Right hindlimb (tissue), 1 donor: ENCODE measurements at regions not wholly inside any gene's neighbourhood (a gene's known extent, or its start where the extent isn't known, plus 50 kb on each side); places are given as distances from the start of the nearest gene placed in this dataset.
"Not testable (repeated sequence)": the region's sequence is repeated elsewhere in the genome, so short reads cannot be mapped to it uniquely, and the experiment has no call there.

Experiments used
- DNase-seq: peaks from one replicate; pipeline ENCODE4 v3.0.0-alpha.2; 2018

DNA sequence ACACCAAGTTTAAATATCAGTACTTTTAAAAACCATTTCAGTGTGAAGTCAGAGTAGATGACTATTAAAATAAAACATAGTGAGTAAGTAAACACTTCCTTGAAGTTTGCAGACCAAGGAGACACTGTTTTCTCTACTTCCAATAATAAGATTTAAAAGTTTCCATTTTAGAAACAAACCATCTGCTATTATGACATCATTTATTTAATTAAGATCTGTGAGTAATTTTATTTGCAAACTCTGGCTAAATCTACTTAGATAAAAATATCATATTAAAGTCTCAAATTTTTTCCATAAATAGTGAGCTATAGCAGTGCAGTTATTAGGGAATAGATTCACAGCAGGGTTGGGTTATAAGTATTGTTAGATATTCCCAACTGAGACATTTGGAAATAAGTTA lies 1267.0 kb upstream of the FLRT2 start:
- no peak for DNase-seq

DNA sequence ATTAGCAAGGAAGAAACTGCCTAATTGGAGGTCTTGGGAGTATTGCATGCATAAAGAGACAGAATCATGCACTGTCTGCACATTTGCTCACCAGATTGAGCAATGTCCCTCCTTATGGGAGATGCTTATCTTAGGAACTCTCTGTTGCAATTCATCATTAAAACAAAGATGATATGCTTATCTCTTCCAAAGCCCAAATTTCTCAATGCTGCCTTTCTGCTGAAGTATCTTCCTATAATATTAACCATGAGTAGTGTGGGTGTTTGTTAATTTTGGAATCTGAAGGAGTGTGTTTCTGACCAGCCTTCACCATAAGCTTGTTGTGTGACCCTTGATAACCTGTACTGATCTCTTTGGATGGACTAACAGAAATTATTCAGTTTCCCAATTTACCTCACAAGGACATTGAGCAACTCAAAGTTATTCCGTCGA lies 1257.6 kb upstream of the FLRT2 start:
- DNase-seq: no peak

DNA sequence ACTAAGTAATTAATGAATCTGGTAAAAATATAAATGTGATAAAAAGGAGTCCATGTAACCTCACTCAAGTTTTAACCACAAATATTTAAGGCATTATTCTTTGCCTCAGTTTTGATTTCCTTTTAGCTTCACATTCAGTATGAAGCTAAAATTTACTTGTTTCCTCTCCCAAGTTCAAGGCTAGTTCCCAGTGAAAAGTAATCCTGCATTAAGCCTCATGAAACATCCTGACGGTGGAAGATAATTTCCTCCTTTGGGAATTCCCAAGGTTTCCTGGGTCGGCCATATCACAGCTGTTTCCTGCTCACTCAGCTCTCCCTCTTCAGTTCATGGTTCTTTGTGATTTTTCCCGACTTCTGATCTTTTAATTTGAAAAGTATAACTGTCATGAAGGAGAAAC lies 1256.8 kb upstream of the FLRT2 start:
- no peak for DNase-seq

DNA sequence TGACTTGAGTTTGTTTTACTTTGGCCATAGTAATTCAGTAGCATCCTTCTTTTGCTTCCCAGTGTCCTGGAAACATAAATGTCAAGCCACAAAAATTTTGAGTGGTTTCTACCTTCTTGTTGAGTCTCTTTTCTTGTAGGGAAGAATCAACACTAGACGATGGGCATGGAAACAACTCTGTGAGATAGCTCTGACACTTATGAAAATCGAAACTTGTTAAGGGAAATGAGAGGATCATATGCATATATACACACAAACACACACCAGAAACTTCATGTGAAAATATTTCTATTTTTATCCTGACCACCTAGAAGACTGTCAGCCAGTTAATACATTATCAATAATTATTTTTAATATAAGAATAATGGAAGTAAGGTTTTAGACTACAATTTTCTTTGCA lies 1247.3 kb upstream of the FLRT2 start:
- DNase-seq: no peak

DNA sequence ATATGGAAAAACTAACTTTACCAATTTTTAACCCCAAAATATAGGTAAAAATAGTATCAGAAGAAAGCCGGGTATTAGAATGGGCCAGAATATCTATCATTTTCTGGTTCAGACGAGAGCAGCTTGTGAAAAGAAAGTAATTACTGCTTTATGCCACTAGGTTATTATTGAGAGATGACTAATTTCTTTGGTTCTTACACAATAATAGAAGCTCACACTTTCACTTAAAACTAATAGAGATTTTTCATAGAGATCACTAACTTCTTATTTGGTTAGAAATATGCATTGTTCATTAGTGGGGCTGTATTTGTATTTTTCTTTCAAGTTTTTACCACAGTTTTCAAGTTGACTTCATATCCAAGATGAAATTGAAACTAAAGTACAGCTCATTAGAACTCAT lies 1241.2 kb upstream of the FLRT2 start:
- no peak for DNase-seq

DNA sequence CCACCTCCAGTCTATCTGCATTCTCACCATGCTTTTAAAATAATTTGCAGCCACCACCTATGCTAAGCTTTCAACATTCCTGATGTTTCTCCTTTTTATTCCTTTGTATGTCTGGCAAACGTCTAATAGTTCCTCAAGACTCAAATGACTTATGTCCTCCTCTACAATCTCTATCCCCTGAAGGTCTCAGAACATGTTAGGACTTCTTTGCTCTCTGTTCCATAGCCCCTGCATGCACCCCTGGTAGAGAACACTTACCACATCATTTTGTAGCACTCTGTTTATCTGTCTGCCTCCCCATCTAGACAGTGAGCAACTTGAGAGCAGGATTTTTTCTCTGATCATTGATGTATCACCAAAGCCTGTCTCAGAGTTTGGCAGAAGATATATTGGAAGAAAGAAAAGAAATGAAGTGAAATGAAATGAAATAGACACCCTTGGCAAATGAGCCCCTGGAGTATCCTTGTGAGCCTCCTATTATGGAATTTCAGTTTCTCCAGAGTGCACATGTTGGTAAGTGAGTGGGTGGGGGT lies 1231.2 kb upstream of the FLRT2 start:
- DNase-seq: no peak

DNA sequence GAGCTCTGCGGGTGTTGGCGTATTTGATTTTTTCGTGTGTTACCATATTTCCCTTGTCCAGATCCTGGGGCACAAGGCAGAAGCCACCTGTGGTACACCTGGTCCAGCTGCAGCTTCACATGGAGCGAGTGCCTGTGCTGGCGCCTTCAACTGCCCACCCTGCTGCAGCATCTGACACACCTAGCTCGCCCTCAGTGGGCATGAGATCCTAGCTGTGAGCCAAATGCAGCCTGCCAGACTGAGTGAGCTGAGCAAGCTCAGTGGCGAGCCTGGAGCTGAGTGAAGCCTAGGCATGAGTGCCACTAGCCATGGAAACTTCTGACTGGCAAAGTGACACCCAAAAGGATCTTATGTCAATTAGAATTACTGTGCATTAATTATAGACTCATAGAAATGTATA lies 1226.8 kb upstream of the FLRT2 start:
- DNase-seq: no peak

DNA sequence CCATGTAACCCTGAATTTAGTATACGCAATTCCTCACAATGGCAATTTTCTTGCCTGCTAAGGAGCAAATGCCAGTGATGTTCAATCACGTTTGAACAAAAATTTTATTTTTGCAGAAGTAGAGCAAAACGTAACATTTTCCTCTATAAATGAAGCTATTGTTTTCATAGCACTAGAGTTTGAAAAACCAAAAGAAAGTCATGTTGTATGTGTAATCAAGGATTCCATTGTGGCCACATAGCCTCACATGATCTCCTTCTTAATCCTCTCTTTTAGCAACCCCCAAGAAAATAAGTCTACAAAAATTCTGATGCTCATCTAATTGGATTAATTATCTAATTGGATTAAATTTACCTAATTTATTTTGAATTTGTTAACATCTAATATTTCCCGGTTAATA lies 1217.4 kb upstream of the FLRT2 start:
- no peak for DNase-seq

DNA sequence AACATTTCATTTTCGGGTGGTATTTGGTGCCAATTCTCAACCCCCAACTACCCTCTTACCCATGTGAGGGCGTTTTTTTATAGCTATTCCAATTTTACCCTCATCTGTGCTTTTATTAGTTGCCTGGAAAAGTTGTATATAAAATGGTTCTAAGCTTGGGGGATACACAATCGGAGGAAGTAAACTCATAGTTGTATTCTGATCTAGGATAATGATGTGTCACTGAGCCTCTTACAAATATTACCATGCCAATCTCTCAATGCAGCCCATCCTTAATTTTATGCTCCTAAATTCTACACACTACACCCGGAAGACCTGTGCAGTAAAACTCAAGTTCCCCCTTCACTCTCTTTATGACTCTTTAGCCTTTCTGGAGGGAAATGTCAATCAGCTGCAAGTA lies 1206.5 kb upstream of the FLRT2 start:
- no peak for DNase-seq

DNA sequence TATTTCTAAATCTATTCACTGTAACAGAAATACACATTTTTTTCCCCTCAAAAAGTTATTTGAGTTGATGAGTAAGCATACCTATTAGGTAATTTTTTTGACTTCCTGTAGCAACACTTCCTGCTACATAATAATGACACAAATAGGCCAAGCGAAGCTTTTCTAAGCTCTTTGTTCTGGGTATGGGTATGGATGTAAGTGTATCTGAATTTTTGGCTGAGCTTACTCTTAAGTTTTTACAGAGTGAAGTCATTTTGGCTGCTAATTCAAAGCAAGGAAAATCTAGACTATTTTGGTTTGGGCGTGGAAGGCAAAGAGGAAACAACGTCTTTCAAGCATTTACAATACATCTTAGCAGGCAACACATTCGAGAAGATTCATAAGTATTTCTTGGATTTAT lies 1206.0 kb upstream of the FLRT2 start:
- DNase-seq: no peak

DNA sequence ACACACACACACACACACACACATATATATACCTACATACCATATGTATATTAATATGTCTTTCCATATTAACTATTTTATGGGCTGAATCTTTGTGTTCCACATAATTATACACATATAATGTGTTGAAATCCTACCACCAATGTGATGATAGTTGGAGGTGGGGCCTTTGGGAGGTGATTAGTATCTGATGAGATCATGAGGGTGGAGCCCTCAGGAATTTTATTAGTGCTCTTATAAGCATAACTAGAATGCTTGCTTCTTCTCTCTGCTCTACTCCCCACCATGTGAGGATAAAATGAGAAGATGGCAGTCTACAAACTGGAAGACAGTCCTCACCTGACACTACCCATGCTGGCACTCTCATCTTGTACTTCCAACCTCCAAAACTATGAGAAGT lies 1193.5 kb upstream of the FLRT2 start:
- DNase-seq: no peak

DNA sequence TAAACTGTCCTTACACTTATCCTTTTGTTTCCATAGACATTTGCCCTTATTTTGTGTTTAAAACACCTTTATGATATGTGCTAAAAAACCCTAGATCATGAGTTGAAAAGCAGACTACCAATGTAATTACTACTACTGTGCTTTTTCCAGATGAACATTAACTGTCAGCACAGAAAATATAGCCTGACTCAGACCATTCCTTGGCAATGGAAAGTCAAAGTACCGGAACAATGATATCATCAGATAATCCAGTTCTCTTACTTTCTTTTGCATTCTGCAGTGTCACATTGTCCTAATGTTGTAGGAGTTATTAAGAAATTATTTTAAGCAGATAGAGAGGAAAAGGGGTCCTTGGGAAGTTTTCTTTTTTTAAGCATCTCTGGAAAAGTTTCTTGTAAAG lies 1189.0 kb upstream of the FLRT2 start:
- no peak for DNase-seq

DNA sequence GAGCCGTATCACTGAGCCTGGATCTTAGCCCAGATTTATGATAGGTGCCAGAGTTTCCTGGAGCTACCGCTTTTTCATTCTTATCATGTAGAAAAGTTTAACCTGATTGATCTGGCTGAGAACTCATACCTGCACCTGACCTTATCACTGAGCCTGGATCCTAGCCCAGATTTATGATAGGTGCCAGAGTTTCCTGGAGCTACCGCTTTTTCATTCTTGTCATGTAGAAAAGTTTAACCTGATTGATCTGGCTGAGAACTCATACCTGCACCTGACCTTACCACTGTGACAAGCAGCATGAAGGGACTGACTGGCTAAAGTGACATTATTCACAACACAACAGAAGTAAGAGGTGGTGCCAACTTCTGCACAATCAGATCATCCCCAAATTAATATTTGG lies 1188.1 kb upstream of the FLRT2 start:
- not testable (repeated sequence) for DNase-seq

DNA sequence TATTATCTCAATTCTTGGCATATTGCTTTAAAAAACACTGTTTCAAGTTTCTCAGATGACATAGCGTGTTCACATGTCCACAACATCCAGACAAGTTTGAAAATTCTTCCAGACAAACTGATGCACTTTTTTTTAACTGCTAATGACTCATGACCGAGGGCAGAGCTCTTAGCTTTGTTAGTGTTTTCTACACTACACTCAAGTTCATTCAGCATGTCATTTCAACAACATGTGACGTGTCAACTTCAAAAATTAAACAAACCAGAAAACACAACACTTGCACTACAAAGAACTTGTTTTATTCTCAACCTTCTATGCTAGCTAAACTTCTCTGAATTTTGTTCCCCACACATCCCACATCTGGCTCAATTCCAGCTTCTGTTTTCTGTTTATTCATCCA lies 1186.3 kb upstream of the FLRT2 start:
- DNase-seq: no peak

DNA sequence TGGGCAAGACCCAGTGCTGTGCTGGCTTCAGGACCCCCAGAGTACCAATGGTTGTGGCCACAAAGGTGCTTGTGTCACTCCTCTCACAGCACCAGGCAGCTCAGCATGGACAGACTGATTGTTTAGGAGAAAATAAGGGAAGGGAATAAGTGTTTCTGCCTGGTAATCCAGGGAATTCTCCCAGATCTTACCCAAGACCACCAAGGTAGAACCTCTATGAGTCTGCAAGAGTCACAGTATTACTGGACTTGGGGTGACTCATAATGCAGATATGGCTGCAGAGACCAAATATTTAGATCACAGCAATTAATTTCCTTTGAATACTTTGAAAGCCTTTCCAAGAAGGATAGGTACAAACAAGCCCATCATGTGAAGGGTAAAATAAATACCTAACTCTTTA lies 1178.3 kb upstream of the FLRT2 start:
- no peak for DNase-seq

DNA sequence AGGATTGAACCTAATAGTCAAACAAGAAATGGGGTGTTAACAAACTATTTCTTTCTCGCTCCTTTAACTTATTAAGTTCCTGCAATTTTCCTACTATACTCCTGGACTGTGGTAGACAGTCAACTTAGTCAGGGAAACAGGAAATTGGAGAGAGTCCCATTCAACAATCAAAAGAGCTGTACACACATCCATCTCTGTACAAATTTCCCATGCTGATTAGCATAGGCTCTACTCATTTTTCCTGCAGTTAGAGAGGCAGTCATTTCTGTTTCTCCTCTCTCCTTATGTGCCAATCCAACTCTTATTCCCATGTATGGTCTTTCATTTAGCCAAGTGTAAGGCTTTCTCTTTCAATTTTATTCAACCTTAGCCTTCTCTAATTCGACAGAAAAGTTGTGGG lies 1168.5 kb upstream of the FLRT2 start:
- no peak for DNase-seq

DNA sequence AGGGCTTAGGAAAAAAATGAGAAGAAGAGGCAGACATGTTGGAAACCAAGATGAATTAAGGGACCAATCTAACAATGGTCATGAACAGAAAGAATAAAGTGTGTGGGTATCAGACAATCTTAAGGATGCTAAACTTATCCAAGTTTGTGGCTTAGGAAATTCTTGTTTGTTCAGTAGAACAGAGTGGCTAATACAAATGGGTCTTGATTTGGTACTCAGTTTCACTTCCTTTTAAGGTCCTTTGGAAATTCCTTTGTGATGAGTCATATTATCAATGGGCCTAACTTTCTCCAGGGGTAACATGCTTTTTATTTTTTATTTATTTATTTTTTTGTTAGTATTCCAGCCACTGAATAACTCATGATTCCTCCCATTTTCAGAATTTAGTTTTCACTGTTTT lies 1154.7 kb upstream of the FLRT2 start:
- no peak for DNase-seq

DNA sequence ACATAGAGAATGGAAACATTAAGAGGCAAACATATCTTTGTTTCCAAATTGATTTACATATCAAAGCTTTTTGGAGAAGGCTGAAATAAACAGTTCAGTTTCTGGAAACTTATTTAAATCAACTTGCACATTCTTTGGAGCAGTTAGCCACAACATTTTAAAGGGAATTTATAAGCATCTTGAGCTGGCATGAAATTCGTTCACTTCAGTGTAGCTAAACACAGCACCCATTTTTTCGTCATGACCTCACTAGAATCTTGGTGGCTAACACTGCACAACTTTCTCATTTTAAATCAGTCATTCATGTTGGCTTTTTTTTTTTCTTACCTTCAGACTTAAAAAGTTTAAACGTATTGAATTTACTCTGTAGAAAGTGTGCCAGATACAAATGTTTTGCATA lies 1139.9 kb upstream of the FLRT2 start:
- no peak for DNase-seq

DNA sequence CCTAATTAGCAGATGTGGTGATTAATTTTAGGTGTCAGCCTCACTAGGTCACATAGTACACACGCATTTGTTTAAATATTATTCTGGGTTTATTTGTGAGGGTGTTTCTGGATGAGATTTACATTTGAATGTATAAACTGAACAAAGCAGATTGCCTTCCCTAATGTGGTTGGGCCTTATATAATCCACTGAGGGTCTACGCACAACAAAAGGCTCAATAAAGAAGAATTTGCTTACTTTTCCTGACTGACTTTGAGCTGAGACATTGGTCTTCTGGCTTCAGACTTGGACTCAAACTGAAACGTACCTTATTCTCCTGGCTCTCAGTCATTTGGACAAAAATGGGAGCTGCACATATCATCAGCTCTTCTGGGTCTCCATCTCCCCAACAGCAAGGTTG lies 1132.3 kb upstream of the FLRT2 start:
- no peak for DNase-seq

DNA sequence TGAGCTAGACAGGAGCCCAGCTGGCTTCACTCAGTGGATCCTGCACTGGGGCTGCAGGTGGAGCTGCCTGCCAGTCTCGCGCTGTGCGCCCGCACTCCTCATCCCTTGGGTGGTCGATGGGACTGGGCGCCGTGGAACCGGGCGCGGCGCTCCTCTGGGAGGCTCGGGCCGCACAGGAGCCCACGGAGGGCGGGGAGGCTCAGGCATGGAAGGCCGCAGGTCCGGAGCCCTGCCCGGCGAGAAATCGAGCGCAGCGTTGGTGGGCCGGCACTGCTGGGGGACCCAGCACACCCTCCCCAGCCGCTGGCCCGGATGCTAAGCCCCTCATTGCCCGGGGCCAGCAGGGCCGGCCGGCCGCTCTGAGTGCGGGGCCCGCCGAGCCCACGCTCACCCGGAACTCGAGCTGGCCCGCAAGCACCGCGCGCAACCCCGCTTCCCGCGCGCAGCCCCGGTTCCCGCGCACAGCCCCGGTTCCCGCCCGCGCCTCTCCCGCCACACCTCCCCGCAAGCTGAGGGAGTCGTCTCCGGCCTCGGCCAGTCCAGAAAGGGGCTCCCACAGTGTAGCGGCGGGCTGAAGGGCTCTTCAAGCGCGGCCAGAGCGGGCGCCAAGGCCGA lies 1130.5 kb upstream of the FLRT2 start:
- no peak for DNase-seq

DNA sequence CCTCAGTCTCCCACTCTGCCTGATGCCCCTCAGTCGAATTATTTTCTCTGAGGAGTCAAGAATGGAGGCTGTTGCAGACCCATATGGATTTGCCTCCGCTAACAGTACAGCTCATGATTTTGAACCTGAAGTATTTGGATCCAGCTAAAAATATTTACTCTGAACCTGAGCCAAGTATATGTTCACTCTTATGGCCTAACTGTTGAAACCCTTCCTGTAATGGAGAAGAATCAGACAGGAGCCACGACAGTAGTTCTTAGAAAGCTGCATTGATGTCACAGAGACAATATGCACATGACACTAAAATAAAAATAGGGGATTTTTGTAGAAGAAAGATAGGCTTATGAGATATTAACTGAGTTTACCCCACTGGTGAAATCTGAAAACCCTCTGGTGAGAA lies 1128.3 kb upstream of the FLRT2 start:
- no peak for DNase-seq

DNA sequence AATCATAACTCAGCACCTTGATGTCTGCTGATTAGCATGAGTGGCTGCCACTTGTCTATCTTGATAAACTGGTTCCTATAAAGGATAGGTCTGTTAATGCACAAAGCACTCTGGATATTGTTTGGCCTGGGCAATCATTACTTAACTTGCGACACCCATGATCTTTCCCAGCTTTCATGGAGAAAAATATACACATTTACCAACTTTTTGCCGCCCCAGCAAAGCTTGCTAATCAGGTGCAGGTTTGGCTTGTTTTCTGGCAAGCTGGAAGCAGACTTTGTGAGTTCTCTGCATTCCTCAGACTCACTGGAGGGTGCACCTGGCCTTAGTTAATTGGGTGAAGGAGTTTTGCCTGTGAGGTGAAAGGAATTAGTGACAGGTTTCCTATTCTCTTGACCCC lies 1126.4 kb upstream of the FLRT2 start:
- DNase-seq: no peak

DNA sequence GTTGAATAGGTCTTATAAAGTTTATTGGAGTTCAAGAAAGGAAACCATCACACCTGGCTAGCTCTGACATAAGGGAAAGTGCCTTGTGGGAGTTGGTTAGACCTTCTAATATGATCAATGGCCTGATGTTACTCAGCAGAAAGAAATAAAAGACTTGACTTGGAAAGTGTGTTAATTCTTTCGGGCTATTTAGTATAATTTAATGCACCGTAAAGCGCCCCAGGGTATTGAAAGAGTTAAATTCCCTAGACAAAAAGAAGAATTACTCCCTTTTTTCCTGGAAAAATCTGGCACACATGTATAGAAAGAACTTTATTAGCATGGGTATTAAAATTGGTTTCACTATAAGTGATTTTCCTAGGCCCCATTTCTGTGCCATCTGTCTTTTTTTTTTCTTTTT lies 1125.7 kb upstream of the FLRT2 start:
- no peak for DNase-seq

DNA sequence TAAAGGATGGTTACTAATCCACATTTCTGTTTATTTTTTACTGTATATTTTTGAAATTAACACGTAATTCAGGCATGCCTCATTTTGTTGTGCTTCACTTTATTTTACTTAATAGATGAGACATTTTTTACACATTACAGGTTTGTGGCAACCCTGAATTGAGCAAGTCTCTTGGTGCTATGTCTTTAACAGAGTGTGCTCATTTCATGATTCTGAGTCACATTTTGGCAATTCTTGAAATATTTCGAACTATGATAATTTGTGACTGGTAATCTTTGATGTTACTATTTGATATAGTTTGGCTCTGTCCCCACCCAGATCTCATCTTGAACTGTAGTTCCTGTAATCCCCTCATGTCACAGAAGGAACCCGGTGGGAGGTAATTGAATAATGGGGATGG lies 1120.5 kb upstream of the FLRT2 start:
- DNase-seq: no peak

DNA sequence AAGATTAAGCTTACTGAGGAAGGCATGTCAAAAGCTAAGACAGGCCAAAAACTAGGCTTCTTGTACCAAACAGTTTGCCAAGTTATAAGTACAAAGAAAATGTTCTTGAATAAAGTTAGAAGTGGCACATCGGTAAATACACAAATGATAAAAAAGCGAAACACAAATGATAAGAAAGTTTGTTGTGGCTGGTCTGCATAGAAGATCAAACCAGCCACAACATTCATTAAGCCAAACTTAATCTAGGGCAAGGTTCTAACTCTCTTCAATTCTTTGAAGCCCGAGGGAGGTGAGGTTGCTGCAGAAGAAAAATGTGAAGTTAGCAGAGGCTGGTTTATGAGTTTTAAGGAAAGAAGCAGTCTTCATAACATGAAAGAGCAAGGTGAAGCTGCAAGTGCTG lies 1119.6 kb upstream of the FLRT2 start:
- no peak for DNase-seq

DNA sequence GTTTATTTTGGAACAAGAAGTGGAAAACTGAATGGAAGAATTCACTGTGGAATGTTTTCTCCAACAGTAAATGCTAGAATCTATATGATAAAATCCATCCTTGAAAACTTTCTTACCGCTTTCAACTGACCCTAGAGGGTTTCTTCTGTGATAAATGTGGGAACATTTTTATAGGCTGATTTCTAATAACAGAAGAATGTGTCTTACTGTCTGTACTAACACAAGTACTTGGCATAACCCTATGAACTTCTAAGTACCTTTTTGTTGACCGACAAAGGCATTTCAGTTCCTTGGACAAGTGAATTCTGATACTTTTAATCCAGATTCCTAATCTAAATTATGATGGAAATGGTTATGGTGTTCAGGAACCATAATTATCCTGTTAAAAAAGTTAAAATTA lies 1109.7 kb upstream of the FLRT2 start:
- no peak for DNase-seq
